ENCODE measurements at regions not wholly inside any gene's neighbourhood (a gene's known extent, or its start where the extent isn't known, plus 50 kb on each side); places are given as distances from the start of the nearest gene placed in this dataset.
"Not testable (repeated sequence)": the region's sequence is repeated elsewhere in the genome, so short reads cannot be mapped to it uniquely, and the experiment has no call there.

DNA sequence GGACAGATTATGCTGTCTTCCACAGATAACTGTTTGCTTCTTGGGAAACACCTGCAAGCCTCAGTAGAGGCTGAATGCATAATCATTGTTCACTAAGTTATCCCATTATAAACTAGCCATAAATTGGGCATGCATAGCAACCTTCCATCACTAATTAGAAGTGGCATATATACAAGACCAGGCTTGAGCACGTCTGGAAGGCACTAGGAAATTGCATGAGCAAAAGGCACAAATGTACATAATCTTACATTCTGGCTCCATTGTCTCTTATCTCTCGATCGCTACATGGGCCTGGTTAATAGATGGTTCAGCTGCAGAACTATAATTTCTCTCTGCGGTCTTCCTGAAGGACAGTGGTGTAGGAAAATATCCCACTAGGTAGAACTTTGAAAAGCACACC lies 679.2 kb downstream of the RPL10L start:
- DNase-seq = no peak

- DNase-seq = no peak
These were observed 681.0 kb downstream of the RPL10L start for GRCh38 chr14:45970621-45971020.

- no peak for DNase-seq
These were observed 683.5 kb downstream of the RPL10L start for GRCh38 chr14:45968037-45968436.

DNA sequence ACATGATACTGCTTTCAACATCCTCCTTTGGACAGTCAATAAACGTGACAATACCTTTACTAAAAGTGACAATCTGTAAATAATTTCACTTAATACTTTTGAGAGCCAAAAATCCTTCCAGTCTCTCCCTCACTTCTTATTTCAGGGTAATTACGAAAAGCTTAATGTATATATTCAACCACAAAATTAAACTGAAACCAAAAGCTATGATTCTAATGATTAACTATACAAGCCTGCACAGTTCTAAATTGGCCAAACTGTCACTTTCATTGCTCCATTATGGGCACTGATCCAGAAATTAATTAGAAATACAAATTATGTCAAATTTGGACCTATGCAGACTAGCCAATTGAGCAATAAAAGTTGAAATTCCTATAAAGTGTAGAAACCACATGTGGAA lies 696.5 kb upstream of the MIS18BP1 start:
- no peak for DNase-seq

- no peak for DNase-seq
These were observed 694.8 kb upstream of the MIS18BP1 start for GRCh38 chr14:45947830-45948229.

DNA sequence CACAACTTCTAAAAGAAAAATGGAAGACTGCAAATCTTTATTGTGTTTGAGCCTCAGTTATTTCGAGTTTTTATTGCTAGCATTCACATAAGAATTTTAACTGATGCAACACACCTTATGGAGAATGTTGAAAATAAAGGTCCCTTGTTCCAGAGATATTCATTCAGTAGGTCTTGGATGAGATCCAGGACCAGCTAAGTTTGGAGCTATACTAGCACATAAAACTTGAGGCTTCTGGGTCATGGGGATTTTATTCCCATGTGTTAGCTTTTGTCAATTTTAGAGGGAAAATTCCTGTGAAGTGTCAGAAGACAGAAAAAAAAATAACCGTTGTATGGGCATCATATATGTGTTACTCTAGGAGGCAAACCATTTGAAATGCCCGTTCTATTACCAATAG lies 693.2 kb upstream of the MIS18BP1 start:
- DNase-seq = no peak

GRCh38 chr14:45940318-45940717 lies 687.3 kb upstream of the MIS18BP1 start:
- DNase-seq = no peak

GRCh38 chr14:45939572-45939971 lies 686.6 kb upstream of the MIS18BP1 start:
- DNase-seq = no peak

- DNase-seq = not testable (repeated sequence)
These were observed 667.0 kb upstream of the MIS18BP1 start for GRCh38 chr14:45919995-45920394.

DNA sequence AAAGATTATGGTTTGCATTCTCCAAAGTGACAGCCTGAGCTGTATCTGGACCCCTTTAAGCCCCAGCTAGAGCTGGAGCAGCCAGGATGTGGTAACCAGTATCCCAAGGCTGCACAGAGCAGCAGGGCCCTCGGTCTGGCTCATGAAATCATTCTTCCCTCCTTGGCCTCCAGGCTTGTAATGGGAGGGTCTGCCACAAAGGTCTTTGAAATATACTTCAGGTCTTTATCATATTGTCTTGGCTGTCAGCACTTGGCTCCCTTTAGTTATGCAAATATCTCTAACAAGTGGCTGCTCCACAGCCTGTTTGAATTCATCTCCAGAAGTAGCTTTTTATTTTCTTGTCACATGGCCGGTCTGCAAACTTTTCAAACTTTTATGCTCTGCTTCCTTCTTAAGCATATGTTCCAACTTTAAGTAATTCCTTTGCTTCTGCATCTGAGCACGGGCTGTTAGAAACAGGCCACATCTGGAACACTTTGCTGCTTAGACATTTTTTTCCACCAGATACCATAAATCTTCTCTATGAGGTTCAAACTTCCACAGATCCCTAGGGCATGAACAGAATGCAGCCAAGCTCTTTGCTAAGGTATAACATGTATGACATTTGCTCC lies 663.4 kb upstream of the MIS18BP1 start:
- no peak for DNase-seq

DNA sequence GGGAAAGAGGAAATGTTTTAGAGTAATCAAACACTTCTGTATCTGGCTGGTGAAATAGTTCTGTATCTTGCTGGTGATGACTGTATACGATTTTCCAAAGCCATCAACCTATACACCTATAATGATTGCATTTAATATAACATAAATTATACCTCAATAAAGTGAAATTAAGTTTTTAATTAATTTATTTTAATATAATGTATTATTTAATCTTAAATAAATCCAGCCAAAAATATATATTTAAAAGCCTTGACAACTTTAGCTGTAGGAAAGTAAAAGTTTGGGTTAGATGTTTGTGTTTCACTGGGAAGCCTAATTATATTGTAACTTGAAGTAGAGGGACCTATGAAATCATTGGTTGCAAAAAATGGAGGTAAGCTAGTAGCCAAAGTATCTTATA lies 654.8 kb upstream of the MIS18BP1 start:
- no peak for DNase-seq

- DNase-seq = no peak
These were observed 653.3 kb upstream of the MIS18BP1 start for GRCh38 chr14:45906257-45906656.

GRCh38 chr14:45905672-45906071 lies 652.7 kb upstream of the MIS18BP1 start:
- no peak for DNase-seq

- DNase-seq = no peak
These were observed 651.3 kb upstream of the MIS18BP1 start for GRCh38 chr14:45904314-45904713.

GRCh38 chr14:45902241-45902640 lies 649.2 kb upstream of the MIS18BP1 start:
- DNase-seq = no peak

DNA sequence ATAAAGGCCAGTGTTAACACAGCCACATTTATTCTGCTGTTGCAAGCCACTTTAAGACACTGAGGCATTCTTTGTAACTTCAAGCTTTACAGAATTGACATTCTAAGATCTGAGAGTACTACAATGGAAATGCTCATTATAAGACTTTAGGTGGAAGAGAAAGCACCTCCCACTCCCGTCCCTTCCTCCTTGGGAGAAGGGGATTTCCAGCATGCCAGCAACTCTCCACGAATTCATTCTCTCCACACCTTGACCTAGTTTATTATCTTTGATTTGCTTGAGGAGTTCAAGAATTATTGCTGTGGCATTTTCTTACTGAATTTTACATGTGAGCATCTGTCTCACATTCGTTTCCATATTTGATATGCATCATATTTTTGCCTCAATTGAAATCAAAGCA lies 644.4 kb upstream of the MIS18BP1 start:
- DNase-seq = no peak

- no peak for DNase-seq
These were observed 640.1 kb upstream of the MIS18BP1 start for GRCh38 chr14:45893127-45893526.

GRCh38 chr14:45891417-45892080 lies 638.5 kb upstream of the MIS18BP1 start:
- DNase-seq = peak; percentile 16

DNA sequence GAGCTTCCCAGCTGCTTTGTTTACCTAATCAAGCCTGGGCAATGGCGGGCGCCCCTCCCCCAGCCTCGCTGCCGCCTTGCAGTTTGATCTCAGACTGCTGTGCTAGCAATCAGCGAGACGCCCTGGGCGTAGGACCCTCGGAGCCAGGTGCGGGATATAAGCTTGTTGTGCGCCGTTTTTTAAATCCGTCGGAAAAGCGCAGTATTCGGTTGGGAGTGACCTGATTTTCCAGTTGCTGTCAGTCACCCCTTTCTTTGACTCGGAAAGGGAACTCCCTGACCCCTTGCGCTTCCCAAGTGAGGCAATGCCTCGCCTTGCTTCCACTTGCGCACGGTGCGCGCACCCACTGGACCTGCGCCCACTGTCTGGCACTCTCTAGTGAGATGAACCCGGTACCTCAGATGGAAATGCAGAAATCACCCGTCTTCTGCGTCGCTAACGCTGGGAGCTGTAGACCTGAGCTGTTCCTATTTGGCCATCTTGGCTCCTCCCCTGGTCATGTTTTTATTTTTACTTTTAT lies 635.8 kb upstream of the MIS18BP1 start:
- not testable (repeated sequence) for DNase-seq

DNA sequence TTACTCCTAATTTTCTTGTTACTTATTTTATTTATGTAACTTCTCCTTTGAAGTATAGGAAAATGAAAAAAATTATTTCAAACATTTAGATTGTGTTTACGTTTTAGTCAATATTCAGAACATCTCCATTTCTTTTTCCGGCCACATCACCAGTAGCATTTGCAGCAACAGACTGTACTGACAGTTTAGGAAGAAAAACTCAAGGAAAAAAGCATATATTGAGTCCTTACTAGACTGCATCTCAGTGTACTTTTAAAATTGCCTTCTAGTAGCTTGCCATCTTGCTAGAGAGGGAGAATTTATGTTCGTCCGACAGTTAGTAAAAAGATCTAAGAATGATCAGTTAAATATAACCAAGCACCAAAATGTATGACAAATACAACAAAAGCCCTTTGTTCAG lies 625.0 kb upstream of the MIS18BP1 start:
- DNase-seq = no peak

DNA sequence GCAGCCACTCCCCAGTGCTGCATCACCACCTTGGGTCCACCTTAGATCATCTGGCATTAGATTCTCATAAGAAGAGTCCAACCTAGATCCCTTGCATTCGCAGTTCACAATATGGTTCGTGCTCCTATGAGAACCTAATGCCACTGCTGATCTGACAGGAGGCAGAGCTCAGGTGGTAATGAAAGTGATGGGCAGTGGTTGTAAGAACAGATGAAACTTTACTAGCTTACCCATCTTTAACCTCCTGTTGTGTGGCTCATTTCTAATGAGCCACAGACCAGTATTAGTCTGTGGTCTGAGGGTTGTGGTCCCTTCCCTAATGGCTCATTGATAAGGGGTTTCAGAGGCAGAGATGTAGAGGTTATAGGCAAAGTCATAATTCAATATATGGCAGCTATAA lies 615.9 kb upstream of the MIS18BP1 start:
- no peak for DNase-seq

GRCh38 chr14:45868377-45868776 lies 615.4 kb upstream of the MIS18BP1 start:
- no peak for DNase-seq

GRCh38 chr14:45867046-45867894 lies 614.3 kb upstream of the MIS18BP1 start:
- no peak for DNase-seq

GRCh38 chr14:45838597-45838996 lies 585.6 kb upstream of the MIS18BP1 start:
- no peak for DNase-seq

Data from femur (tissue), 1 donor.